ENCODE measurements at regions not wholly inside any gene's neighbourhood (a gene's known extent, or its start where the extent isn't known, plus 50 kb on each side); places are given as distances from the start of the nearest gene placed in this dataset.

GRCh38 chrX:40405399-40405798, 175.4 kb upstream of the ATP6AP2 start:
- H3K27ac ChIP-seq = no peak overlapping the region
- H3K27me3 ChIP-seq = no peaks in the 10 kb centered on the region
- no peak for TF ChIP-seq CTCF (IDR thresholded peaks at IDR 0.05)
- no peak for TF ChIP-seq POLR2A (IDR thresholded peaks at IDR 0.05)
- no peak for DNase-seq
- H3K36me3 ChIP-seq = no peaks in the 10 kb centered on the region
- H3K4me1 ChIP-seq = no peaks in the 10 kb centered on the region
- no peaks in the 10 kb centered on the region for H3K9me3 ChIP-seq
- no peak overlapping the region for H3K4me3 ChIP-seq
- intact Hi-C loops (cut with DNase I; ENCODE audit: low total_unique reads) = no loop called here

- intact Hi-C loops (cut with DNase I; ENCODE audit: low total_unique reads) = no loop called here
- no peak for TF ChIP-seq CTCF (IDR thresholded peaks at IDR 0.05)
- H3K27me3 ChIP-seq = no peaks in the 10 kb centered on the region
- no peak overlapping the region for H3K4me3 ChIP-seq
- H3K9me3 ChIP-seq = no peaks in the 10 kb centered on the region
- no peaks in the 10 kb centered on the region for H3K36me3 ChIP-seq
- DNase-seq = no peak
- peak overlapping the region in 1 of 2 donors; percentile 30 for H3K27ac ChIP-seq
- H3K4me1 ChIP-seq = no peaks in the 10 kb centered on the region
Measured at GRCh38 chrX:40403757-40404156, 177.0 kb upstream of the ATP6AP2 start.

- Histone ChIP-seq H3K36me3 (no peaks in the 10 kb centered on the region), H3K4me1 (no peaks in the 10 kb centered on the region), H3K4me3 (no peak overlapping the region), H3K9me3 (no peaks in the 10 kb centered on the region), H3K27ac (peak overlapping the region in 1 of 2 donors; percentile 52), H3K27me3 (no peaks in the 10 kb centered on the region)
- DNase-seq = peak; percentile 48 to 74
- TF ChIP-seq CTCF (IDR thresholded peaks at IDR 0.05) = no peak
- no peak for TF ChIP-seq POLR2A (IDR thresholded peaks at IDR 0.05)
- intact Hi-C loops (cut with DNase I; ENCODE audit: low total_unique reads) = no loop called here
Measured at GRCh38 chrX:40402831-40403533, 177.8 kb upstream of the ATP6AP2 start.

- Histone ChIP-seq H3K4me1 (no peaks in the 10 kb centered on the region), H3K36me3 (no peaks in the 10 kb centered on the region), H3K27me3 (no peaks in the 10 kb centered on the region), H3K9me3 (no peaks in the 10 kb centered on the region), H3K27ac (no peak overlapping the region), H3K4me3 (no peak overlapping the region)
- TF ChIP-seq POLR2A (IDR thresholded peaks at IDR 0.05) = no peak
- intact Hi-C loops (cut with DNase I; ENCODE audit: low total_unique reads) = no loop called here
- no peak for DNase-seq
Measured at GRCh38 chrX:40395102-40395501, 185.7 kb upstream of the ATP6AP2 start.

- H3K27ac ChIP-seq = no peak overlapping the region
- H3K4me3 ChIP-seq = no peak overlapping the region
- TF ChIP-seq POLR2A (IDR thresholded peaks at IDR 0.05) = no peak
- no peak for TF ChIP-seq CTCF (IDR thresholded peaks at IDR 0.05)
- intact Hi-C loops (cut with DNase I; ENCODE audit: low total_unique reads) = no loop called here
- no peaks in the 10 kb centered on the region for H3K9me3 ChIP-seq
- H3K4me1 ChIP-seq = no peaks in the 10 kb centered on the region
- H3K27me3 ChIP-seq = no peaks in the 10 kb centered on the region
- H3K36me3 ChIP-seq = no peaks in the 10 kb centered on the region
- DNase-seq = no peak
Measured at GRCh38 chrX:40394302-40394701, 186.5 kb upstream of the ATP6AP2 start.

GRCh38 chrX:40392599-40392998, 188.2 kb upstream of the ATP6AP2 start:
- DNase-seq = no peak
- intact Hi-C loops (cut with DNase I; ENCODE audit: low total_unique reads) = no loop called here
- H3K27ac ChIP-seq = no peak overlapping the region
- no peaks in the 10 kb centered on the region for H3K36me3 ChIP-seq
- TF ChIP-seq CTCF (IDR thresholded peaks at IDR 0.05) (no peak), POLR2A (IDR thresholded peaks at IDR 0.05) (no peak)
- H3K27me3 ChIP-seq = no peaks in the 10 kb centered on the region
- H3K9me3 ChIP-seq = no peaks in the 10 kb centered on the region
- no peaks in the 10 kb centered on the region for H3K4me1 ChIP-seq
- H3K4me3 ChIP-seq = no peak overlapping the region

Measured in uterus (tissue), 3 donors.